Esophagus muscularis mucosa (tissue), 4 donors: ENCODE measurements at regions not wholly inside any gene's neighbourhood (a gene's known extent, or its start where the extent isn't known, plus 50 kb on each side); places are given as distances from the start of the nearest gene placed in this dataset.
A peak's percentile ranks its signal among the peaks of the same experiment; 100 is the strongest.

ENCODE experiments used
- DNase-seq: peaks from one replicate; pipeline ENCODE4 v3.0.0-alpha.2; 2017; ENCODE audit errors: extremely low spot score
- H3K27ac ChIP-seq, 4 donors: fragments of 200-600 bp; sonication (generic); replicated peaks in 1 of 4; 1 replicate in 3 of 4; 2 replicates in 1 of 4; pipeline ENCODE4 v1.5.1; 2016 to 2019; ENCODE audit warnings: mild to moderate bottlenecking in 1 of 4
- H3K27me3 ChIP-seq, 4 donors: fragments of 200-600 bp; sonication (generic); one replicate each; pipeline versions ENCODE4 v1.5.1 to v1.6.0; 2016 to 2019
- H3K36me3 ChIP-seq, 4 donors: fragments of 200-600 bp; sonication (generic); one replicate each; pipeline ENCODE4 v1.5.1; 2016 to 2019
- H3K4me1 ChIP-seq, 4 donors: fragments of 200-600 bp; sonication (generic); one replicate each; pipeline ENCODE4 v1.5.1; 2016 to 2019
- H3K4me3 ChIP-seq, 4 donors: fragments of 200-600 bp; sonication (generic); 1 replicate in 2 of 4; 2 replicates in 2 of 4; pipeline ENCODE4 v1.5.1; 2016 to 2019; ENCODE audit warnings: mild to moderate bottlenecking in 4 of 4, moderate library complexity in 1 of 4
- H3K9me3 ChIP-seq, 4 donors: fragments of 200-600 bp; sonication (generic); 1 replicate in 3 of 4; 2 replicates in 1 of 4; pipeline ENCODE4 v1.5.1; 2016 to 2019
- CTCF ChIP-seq, 3 experiments: fragments of 200-600 bp in 2 of 3; fragments of 450-650 bp in 1 of 3; sonication (generic) in 2 of 3; IDR thresholded peaks; one replicate each; pipeline ENCODE4 v1.5.1; 2017 to 2019; ENCODE audit warnings: antibody characterized with exemption in 3 of 3, mild to moderate bottlenecking in 2 of 3, moderate library complexity in 1 of 3
- EP300 ChIP-seq: sonication (generic); formaldehyde crosslinking; IDR thresholded peaks from one replicate; pipeline ENCODE4 v1.6.1; 2017; ENCODE audit warnings: antibody characterized with exemption
- POLR2A ChIP-seq: fragments of 450-650 bp; IDR thresholded peaks from one replicate; pipeline ENCODE4 v1.6.1; 2017; ENCODE audit warnings: antibody characterized with exemption, moderate library complexity, mild to moderate bottlenecking, low read depth
- POLR2AphosphoS5 ChIP-seq, 2 donors: sonication (generic); formaldehyde crosslinking; IDR thresholded peaks; one replicate each; pipeline ENCODE4 v1.6.1; 2017; ENCODE audit warnings: antibody characterized with exemption in 2 of 2
- WGBS: methylation state at CpG from one replicate; pipeline ENCODE4 v1.1.5; 2018; 5-methylcytosine and 5-hydroxymethylcytosine counted together
- intact Hi-C: fragments of 100-400 bp; cut with DNase I; formaldehyde crosslinking; loops from one replicate; pipeline ENCODE4 v1.15.1; 2023

DNA sequence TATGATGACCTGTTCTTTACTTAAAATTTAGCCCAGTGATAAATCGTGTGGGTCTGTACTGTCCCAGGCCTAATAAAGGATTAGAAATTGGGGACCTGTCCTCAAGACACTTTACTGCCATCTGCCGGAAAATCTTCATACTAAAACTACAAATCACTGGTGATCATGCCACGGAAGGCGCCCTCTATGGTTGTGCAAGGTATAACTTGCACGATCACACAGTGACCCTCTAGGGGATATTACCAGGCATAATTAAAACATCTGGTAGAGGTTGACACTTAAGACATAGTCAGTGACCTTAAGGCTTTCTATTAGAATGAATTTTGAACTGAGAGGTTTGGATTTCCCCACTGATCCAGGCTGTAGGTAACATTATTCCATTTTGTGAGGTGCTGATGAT lies 172.6 kb downstream of the BMP2 start:
- no peak for TF ChIP-seq CTCF (IDR thresholded peaks at IDR 0.05)
- no peak for TF ChIP-seq POLR2A
- TF ChIP-seq POLR2AphosphoS5 (IDR thresholded peaks at IDR 0.05) = no peak
- no peak for TF ChIP-seq EP300
- 82% methylated on average over 5 of the region's 5 CpGs for WGBS

DNA sequence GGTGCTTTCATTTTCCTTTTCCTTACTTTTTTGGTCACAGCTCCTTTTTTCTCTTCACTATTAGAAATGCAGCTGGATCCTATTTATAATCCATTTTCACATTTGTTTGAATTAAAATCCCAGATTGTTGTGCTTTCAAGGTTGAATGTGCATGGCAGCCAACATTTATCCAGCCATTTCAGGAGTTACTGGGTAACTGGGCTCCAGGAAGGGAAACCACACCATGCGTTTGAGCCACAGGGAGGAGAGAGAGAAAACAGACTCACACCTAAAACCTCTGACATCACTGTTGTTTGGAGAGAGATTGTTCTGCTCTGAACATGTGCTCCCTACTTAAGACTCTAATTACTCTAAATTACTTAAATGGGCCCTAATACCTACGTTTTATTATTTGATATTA lies 173.4 kb downstream of the BMP2 start:
- H3K4me1 ChIP-seq = no peaks in the 10 kb centered on the region
- H3K27ac ChIP-seq = no peak overlapping the region
- H3K4me3 ChIP-seq = no peak overlapping the region
- TF ChIP-seq EP300 (no peak), CTCF (IDR thresholded peaks at IDR 0.05) (no peak), POLR2A (no peak), POLR2AphosphoS5 (IDR thresholded peaks at IDR 0.05) (no peak)
- no peaks in the 10 kb centered on the region for H3K27me3 ChIP-seq
- H3K9me3 ChIP-seq = no peaks in the 10 kb centered on the region
- DNase-seq = peak; percentile 8
- H3K36me3 ChIP-seq = no peaks in the 10 kb centered on the region
- 38% methylated on average over 2 of the region's 2 CpGs for WGBS
- intact Hi-C loops = no loop called here

More for the DNA sequence above, 172.6 kb downstream of the BMP2 start:
- Histone ChIP-seq H3K4me3 (no peak overlapping the region), H3K27me3 (no peaks in the 10 kb centered on the region), H3K4me1 (no peaks in the 10 kb centered on the region), H3K36me3 (no peaks in the 10 kb centered on the region), H3K27ac (no peak overlapping the region), H3K9me3 (no peaks in the 10 kb centered on the region)
- intact Hi-C loops = no loop called here
- DNase-seq = peak; percentile 87

DNA sequence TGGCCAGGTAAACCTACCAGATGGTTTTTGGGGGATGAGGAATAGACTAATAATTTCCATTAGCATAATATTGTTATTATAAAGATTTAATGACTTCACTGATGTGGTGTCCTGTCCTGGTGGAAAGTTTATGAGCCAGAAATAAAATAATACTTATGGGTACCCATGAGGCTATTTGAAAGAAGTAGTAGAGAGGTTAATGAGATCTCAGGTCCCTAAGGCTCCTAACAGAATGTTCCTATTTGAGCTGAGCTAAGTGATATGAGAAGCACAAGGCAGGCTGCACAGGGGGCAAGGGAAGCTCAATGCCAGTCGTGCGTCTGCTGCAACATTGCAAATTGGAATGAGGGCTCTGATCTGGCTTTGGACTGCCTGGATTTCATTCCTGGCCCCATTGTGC lies 174.1 kb downstream of the BMP2 start:
- intact Hi-C loops = no loop called here
- TF ChIP-seq EP300 (no peak), POLR2A (no peak), POLR2AphosphoS5 (IDR thresholded peaks at IDR 0.05) (no peak), CTCF (IDR thresholded peaks at IDR 0.05) (no peak)
- WGBS = 100% methylated on average over 2 of the region's 2 CpGs
- no peak for DNase-seq
- Histone ChIP-seq H3K9me3 (no peaks in the 10 kb centered on the region), H3K4me1 (no peaks in the 10 kb centered on the region), H3K36me3 (no peaks in the 10 kb centered on the region), H3K4me3 (no peak overlapping the region), H3K27ac (no peak overlapping the region), H3K27me3 (no peaks in the 10 kb centered on the region)

GRCh38 chr20:6942266-6942665 lies 174.8 kb downstream of the BMP2 start:
- Histone ChIP-seq H3K9me3 (no peaks in the 10 kb centered on the region), H3K4me1 (no peaks in the 10 kb centered on the region), H3K27me3 (no peaks in the 10 kb centered on the region), H3K27ac (no peak overlapping the region), H3K36me3 (no peaks in the 10 kb centered on the region), H3K4me3 (no peak overlapping the region)
- peak; percentile 24 for DNase-seq
- TF ChIP-seq CTCF (IDR thresholded peaks at IDR 0.05) = no peak
- no peak for TF ChIP-seq POLR2A
- TF ChIP-seq EP300 = no peak
- TF ChIP-seq POLR2AphosphoS5 (IDR thresholded peaks at IDR 0.05) = no peak
- intact Hi-C loops = no loop called here
- WGBS = 73% methylated on average over 3 of the region's 3 CpGs

GRCh38 chr20:6944292-6944691 lies 176.8 kb downstream of the BMP2 start:
- 85% methylated on average over 4 of the region's 4 CpGs for WGBS
- Histone ChIP-seq H3K9me3 (no peaks in the 10 kb centered on the region), H3K27ac (no peak overlapping the region), H3K36me3 (no peaks in the 10 kb centered on the region), H3K4me3 (no peak overlapping the region), H3K4me1 (no peaks in the 10 kb centered on the region), H3K27me3 (no peaks in the 10 kb centered on the region)
- intact Hi-C loops = no loop called here
- no peak for TF ChIP-seq EP300
- no peak for TF ChIP-seq POLR2AphosphoS5 (IDR thresholded peaks at IDR 0.05)
- no peak for DNase-seq
